WTC11 (cell line): ENCODE measurements at regions not wholly inside any gene's neighbourhood (a gene's known extent, or its start where the extent isn't known, plus 50 kb on each side); places are given as distances from the start of the nearest gene placed in this dataset.

Experiments used
- ATAC-seq: fragments of 200-7000 bp; cut with Tn5 transposase; 2 replicates; pipeline ENCODE4 v1.10.0; 2021; ENCODE audit warnings: mild to moderate bottlenecking, moderate library complexity
- CTCF ChIA-PET: fragments of 300-600 bp; sonication (Branson Sonifier 250); formaldehyde crosslinking; loops from one replicate; lab custom pipeline; 2021; ENCODE audit warnings: antibody characterized with exemption; lab: Charles Lee
- POLR2A ChIA-PET: fragments of 350-600 bp; sonication (Branson Sonifier 250); formaldehyde crosslinking; loops from one replicate; lab custom pipeline; 2021; ENCODE audit warnings: antibody characterized with exemption; lab: Charles Lee
- DNase-seq: peaks from one replicate; pipeline ENCODE4 v3.0.0; 2021; ENCODE audit warnings: low spot score
- H3K27ac Mint-ChIP-seq: 2 replicates; pipeline ENCODE4 v1.8.0; 2021; ENCODE audit warnings: mixed read lengths
- H3K27me3 Mint-ChIP-seq: 2 replicates; pipeline ENCODE4 v1.8.0; 2021; ENCODE audit warnings: low read depth, mild to moderate bottlenecking, moderate library complexity, mixed read lengths
- H3K36me3 Mint-ChIP-seq: 2 replicates; pipeline ENCODE4 v1.8.0; 2021; ENCODE audit warnings: mixed read lengths
- H3K4me1 Mint-ChIP-seq: 2 replicates; pipeline ENCODE4 v1.8.0; 2022; ENCODE audit warnings: mixed read lengths
- H3K4me3 Mint-ChIP-seq: 2 replicates; pipeline ENCODE4 v1.8.0; 2021; ENCODE audit warnings: mild to moderate bottlenecking, moderate library complexity, mixed read lengths
- H3K9me3 Mint-ChIP-seq: 2 replicates; pipeline ENCODE4 v1.8.0; 2021; ENCODE audit warnings: mixed read lengths
- ATF1 ChIP-seq: sonication (generic); formaldehyde crosslinking; IDR thresholded peaks from 2 replicates; pipeline ENCODE4 v1.8.1; 2023; ENCODE audit warnings: mild to moderate bottlenecking, moderate library complexity, missing genetic modification reagents
- EMX1 ChIP-seq: fragments of 250-450 bp; sonication (Bioruptor Pico); IDR thresholded peaks from 2 replicates; pipeline ENCODE4 v1.8.0; 2021; ENCODE audit warnings: mild to moderate bottlenecking
- FOXP4 ChIP-seq: sonication (generic); formaldehyde crosslinking; IDR thresholded peaks from 2 replicates; pipeline ENCODE4 v1.8.0; 2022; ENCODE audit warnings: mild to moderate bottlenecking, missing genetic modification reagents
- KAT7 ChIP-seq: sonication (generic); formaldehyde crosslinking; IDR thresholded peaks from 2 replicates; pipeline ENCODE4 v1.8.1; 2023; ENCODE audit warnings: missing genetic modification reagents, mild to moderate bottlenecking, borderline replicate concordance
- MYBL2 ChIP-seq: sonication (generic); formaldehyde crosslinking; IDR thresholded peaks from 2 replicates; pipeline ENCODE4 v1.8.1; 2023; ENCODE audit warnings: mild to moderate bottlenecking, moderate library complexity, missing genetic modification reagents
- PRRX2 ChIP-seq: fragments of 250-450 bp; sonication (Bioruptor Pico); IDR thresholded peaks from 2 replicates; pipeline ENCODE4 v1.8.0; 2021; ENCODE audit warnings: mild to moderate bottlenecking
- RELA ChIP-seq: sonication (generic); formaldehyde crosslinking; IDR thresholded peaks from 2 replicates; pipeline ENCODE4 v1.8.1; 2022; ENCODE audit warnings: missing genetic modification reagents, mild to moderate bottlenecking, borderline replicate concordance
- RORB ChIP-seq: fragments of 250-450 bp; sonication (Bioruptor Pico); IDR thresholded peaks from 2 replicates; pipeline ENCODE4 v1.9.0; 2021; ENCODE audit warnings: mild to moderate bottlenecking
- ZNF219 ChIP-seq: sonication (generic); formaldehyde crosslinking; IDR thresholded peaks from 2 replicates; pipeline ENCODE4 v1.8.0; 2023; ENCODE audit warnings: missing genetic modification reagents, mild to moderate bottlenecking, borderline replicate concordance
- ZNF263 ChIP-seq: sonication (generic); formaldehyde crosslinking; IDR thresholded peaks from 2 replicates; pipeline ENCODE4 v1.8.1; 2022; ENCODE audit warnings: low read depth, mild to moderate bottlenecking, moderate library complexity, missing genetic modification reagents
- ZNF396 ChIP-seq: fragments of 250-450 bp; sonication (Bioruptor Pico); IDR thresholded peaks from 2 replicates; pipeline ENCODE4 v1.8.0; 2021; ENCODE audit warnings: mild to moderate bottlenecking, moderate library complexity, borderline replicate concordance
- TF ChIP-seq, protein P1 (sequence below): fragments of 250-450 bp; sonication (Bioruptor Pico); conservative IDR thresholded peaks from 2 replicates; pipeline ENCODE4 v1.9.0; 2021; ENCODE audit warnings: mild to moderate bottlenecking
- TF ChIP-seq, protein P2 (sequence below): fragments of 250-450 bp; sonication (Bioruptor Pico); IDR thresholded peaks from 2 replicates; pipeline ENCODE4 v1.8.0; 2021; ENCODE audit warnings: mild to moderate bottlenecking
- TF ChIP-seq, protein P3 (sequence below): sonication (generic); formaldehyde crosslinking; IDR thresholded peaks from 2 replicates; pipeline ENCODE4 v1.8.0; 2023; ENCODE audit warnings: mild to moderate bottlenecking, missing genetic modification reagents
- TF ChIP-seq, protein P4 (sequence below): fragments of 250-450 bp; sonication (Bioruptor Pico); IDR thresholded peaks from 2 replicates; pipeline ENCODE4 v2.1.2; 2022; ENCODE audit warnings: mild to moderate bottlenecking, moderate library complexity
- TF ChIP-seq, protein P5 (sequence below): sonication (generic); formaldehyde crosslinking; IDR thresholded peaks from 2 replicates; pipeline ENCODE4 v1.8.0; 2022; ENCODE audit warnings: mild to moderate bottlenecking, missing genetic modification reagents

DNA sequence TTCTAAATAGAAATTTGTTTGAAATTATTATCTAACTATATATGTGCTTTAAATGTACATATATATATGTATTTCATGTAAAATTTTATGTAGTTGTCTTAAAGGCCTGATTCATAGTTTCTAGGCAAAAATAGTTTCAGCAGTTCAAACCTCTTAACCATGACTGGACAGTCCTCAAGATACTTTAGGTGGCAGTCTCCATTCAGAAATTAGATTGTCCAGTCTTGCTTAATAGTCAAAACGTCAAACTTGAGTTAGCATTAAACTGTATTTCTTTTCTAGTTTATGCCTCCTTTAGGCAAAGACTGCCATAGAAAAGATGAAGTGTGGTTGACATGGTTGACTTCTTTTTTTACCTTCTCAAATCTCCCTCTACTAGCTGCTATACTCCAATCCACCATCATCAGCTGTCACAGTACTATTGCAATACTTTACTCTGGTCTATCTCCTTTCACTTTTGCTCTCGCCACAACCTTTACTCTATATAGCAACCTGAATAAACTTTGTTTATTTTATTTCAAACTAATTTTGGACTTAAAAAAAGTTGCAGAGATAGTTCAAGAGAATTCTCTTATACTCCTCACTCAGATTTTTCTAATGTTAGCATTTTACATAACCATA lies 395.6 kb upstream of the DIPK2B start (continued):
- TF ChIP-seq, protein P1, sequence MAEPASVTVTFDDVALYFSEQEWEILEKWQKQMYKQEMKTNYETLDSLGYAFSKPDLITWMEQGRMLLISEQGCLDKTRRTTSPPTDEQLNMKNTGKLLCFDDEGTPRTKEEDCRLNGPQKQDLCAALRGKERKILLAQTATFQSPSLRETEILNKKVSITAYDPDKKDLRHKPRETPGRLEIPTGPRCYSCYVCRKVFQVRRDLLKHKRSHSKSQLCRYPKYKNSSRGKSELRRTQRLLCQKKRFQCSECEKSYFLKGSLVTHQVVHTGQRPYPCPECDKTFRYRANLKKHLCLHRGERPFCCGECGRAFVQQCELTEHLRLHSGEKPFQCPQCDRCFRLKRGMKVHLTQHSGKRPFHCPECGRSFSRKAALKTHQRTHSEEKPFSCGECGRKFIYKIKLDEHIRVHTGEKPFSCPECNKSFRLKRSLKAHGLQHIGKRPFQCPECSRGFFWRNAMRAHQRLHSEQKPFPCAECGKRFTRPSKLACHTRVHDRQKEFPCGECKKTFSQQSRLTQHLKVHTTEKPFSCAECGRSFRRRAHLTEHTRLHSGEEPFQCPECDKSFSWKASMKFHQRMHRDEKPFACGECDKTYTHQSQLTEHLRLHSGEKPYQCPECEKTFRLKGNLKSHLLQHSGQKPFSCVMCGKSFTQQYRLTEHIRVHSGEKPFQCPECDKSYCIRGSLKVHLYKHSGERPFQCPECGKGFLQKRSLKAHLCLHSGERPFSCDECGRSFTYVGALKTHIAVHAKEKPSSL (CRISPR knock-in tag) = no peak
- TF ChIP-seq KAT7 (CRISPR knock-in tag) = no peak
- TF ChIP-seq, protein P2, sequence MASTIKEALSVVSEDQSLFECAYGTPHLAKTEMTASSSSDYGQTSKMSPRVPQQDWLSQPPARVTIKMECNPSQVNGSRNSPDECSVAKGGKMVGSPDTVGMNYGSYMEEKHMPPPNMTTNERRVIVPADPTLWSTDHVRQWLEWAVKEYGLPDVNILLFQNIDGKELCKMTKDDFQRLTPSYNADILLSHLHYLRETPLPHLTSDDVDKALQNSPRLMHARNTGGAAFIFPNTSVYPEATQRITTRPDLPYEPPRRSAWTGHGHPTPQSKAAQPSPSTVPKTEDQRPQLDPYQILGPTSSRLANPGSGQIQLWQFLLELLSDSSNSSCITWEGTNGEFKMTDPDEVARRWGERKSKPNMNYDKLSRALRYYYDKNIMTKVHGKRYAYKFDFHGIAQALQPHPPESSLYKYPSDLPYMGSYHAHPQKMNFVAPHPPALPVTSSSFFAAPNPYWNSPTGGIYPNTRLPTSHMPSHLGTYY (CRISPR knock-in tag) = no peak

- Mint-ChIP-seq H3K27ac (no peak overlapping the region), H3K4me3 (no peak overlapping the region), H3K27me3 (no peaks in the 10 kb centered on the region), H3K36me3 (no peaks in the 10 kb centered on the region), H3K9me3 (peaks cover 16% of the 10 kb centered on the region), H3K4me1 (0 out of 2 replicates have a peak, but pooled peaks cover 3% of the 10 kb centered on the region)
- TF ChIP-seq FOXP4 = no peak
- TF ChIP-seq, protein P3, sequence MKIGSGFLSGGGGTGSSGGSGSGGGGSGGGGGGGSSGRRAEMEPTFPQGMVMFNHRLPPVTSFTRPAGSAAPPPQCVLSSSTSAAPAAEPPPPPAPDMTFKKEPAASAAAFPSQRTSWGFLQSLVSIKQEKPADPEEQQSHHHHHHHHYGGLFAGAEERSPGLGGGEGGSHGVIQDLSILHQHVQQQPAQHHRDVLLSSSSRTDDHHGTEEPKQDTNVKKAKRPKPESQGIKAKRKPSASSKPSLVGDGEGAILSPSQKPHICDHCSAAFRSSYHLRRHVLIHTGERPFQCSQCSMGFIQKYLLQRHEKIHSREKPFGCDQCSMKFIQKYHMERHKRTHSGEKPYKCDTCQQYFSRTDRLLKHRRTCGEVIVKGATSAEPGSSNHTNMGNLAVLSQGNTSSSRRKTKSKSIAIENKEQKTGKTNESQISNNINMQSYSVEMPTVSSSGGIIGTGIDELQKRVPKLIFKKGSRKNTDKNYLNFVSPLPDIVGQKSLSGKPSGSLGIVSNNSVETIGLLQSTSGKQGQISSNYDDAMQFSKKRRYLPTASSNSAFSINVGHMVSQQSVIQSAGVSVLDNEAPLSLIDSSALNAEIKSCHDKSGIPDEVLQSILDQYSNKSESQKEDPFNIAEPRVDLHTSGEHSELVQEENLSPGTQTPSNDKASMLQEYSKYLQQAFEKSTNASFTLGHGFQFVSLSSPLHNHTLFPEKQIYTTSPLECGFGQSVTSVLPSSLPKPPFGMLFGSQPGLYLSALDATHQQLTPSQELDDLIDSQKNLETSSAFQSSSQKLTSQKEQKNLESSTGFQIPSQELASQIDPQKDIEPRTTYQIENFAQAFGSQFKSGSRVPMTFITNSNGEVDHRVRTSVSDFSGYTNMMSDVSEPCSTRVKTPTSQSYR (CRISPR knock-in tag) = no peak
- no peak for TF ChIP-seq EMX1 (CRISPR knock-in tag)
- TF ChIP-seq MYBL2 (CRISPR knock-in tag) = no peak
- no peak for TF ChIP-seq RELA (CRISPR knock-in tag)
- TF ChIP-seq, protein P4, sequence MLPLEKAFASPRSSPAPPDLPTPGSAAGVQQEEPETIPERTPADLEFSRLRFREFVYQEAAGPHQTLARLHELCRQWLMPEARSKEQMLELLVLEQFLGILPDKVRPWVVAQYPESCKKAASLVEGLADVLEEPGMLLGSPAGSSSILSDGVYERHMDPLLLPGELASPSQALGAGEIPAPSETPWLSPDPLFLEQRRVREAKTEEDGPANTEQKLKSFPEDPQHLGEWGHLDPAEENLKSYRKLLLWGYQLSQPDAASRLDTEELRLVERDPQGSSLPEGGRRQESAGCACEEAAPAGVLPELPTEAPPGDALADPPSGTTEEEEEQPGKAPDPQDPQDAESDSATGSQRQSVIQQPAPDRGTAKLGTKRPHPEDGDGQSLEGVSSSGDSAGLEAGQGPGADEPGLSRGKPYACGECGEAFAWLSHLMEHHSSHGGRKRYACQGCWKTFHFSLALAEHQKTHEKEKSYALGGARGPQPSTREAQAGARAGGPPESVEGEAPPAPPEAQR (CRISPR knock-in tag) = no peak
- no peak for TF ChIP-seq ZNF263 (CRISPR knock-in tag)
- ChIA-PET POLR2A (no interaction called here), CTCF (no interaction called here)
- ATAC-seq (no peak), DNase-seq (no peak)
These were observed 391.4 kb upstream of the DIPK2B start for GRCh38 chrX:45592101-45592500.

DNA sequence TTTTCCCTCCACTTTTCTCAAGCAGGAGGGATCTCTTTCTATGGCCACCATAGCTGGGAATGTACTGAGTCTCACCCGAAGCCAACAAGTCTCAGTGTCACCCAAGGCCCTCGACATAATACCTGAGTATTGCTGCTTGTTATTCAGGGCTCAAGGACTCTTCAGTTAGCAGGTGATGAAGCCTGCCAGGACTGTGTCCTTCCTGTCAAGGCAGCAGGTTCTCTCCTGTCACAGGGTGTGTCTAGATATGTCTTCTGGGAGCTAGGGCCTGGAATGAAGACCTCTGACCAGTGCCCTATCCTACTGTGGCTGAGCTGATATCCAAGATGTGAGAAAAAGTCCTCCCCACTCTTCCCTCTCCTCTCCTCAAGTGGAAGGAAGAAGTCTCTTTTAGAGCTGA lies 391.0 kb upstream of the DIPK2B start:
- CTCF ChIA-PET = no interaction called here
- DNase-seq (no peak), ATAC-seq (no peak)
- Mint-ChIP-seq H3K4me3 (no peak overlapping the region), H3K4me1 (0 out of 2 replicates have a peak, but pooled peaks cover 3% of the 10 kb centered on the region), H3K27me3 (no peaks in the 10 kb centered on the region), H3K36me3 (no peaks in the 10 kb centered on the region), H3K27ac (no peak overlapping the region), H3K9me3 (peaks cover 16% of the 10 kb centered on the region)
- POLR2A ChIA-PET = no interaction called here
- no peak for TF ChIP-seq ATF1 (CRISPR knock-in tag)
- TF ChIP-seq ZNF219 (CRISPR knock-in tag) = no peak
- no peak for TF ChIP-seq ZNF396
- no peak for TF ChIP-seq RORB
- TF ChIP-seq, protein P5, sequence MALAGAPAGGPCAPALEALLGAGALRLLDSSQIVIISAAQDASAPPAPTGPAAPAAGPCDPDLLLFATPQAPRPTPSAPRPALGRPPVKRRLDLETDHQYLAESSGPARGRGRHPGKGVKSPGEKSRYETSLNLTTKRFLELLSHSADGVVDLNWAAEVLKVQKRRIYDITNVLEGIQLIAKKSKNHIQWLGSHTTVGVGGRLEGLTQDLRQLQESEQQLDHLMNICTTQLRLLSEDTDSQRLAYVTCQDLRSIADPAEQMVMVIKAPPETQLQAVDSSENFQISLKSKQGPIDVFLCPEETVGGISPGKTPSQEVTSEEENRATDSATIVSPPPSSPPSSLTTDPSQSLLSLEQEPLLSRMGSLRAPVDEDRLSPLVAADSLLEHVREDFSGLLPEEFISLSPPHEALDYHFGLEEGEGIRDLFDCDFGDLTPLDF (CRISPR knock-in tag) = no peak
- TF ChIP-seq PRRX2 (CRISPR knock-in tag) = no peak
